Neural progenitor cell (in vitro differentiated cells): ENCODE measurements at regions not wholly inside any gene's neighbourhood (a gene's known extent, or its start where the extent isn't known, plus 50 kb on each side); places are given as distances from the start of the nearest gene placed in this dataset.

ENCODE experiments used
- EZH2phosphoT487 ChIP-seq: fragments of 200-600 bp; sonication (generic); IDR thresholded peaks from 2 replicates; pipeline ENCODE4 v1.6.1; 2017; ENCODE audit warnings: antibody characterized with exemption
- TF ChIP-seq, protein P1 (sequence below): fragments of 200-600 bp; sonication (generic); IDR thresholded peaks from 2 replicates; pipeline ENCODE4 v1.5.1; 2017; ENCODE audit warnings: antibody characterized with exemption, mild to moderate bottlenecking

DNA sequence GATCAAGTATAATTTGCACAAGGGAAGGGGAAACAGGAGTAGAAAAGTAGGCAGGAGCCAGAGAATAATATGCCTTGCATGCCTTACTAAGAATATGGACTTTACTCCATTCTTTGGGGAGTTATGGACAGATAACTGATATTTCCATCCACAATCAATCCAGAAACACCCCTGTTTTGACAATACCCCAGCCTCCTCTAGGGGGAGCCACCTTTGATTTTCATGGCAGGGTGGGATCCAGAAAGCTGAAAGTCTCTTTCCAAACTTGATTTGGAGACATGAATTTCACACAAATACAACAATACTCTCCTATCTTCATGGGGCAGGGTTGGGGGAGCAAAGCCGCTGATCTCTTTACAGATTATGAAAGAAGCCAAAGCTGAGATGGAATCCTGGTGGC is 404.1 kb downstream of the FOXA2 start:
- TF ChIP-seq EZH2phosphoT487, result no peak
- TF ChIP-seq, protein P1, sequence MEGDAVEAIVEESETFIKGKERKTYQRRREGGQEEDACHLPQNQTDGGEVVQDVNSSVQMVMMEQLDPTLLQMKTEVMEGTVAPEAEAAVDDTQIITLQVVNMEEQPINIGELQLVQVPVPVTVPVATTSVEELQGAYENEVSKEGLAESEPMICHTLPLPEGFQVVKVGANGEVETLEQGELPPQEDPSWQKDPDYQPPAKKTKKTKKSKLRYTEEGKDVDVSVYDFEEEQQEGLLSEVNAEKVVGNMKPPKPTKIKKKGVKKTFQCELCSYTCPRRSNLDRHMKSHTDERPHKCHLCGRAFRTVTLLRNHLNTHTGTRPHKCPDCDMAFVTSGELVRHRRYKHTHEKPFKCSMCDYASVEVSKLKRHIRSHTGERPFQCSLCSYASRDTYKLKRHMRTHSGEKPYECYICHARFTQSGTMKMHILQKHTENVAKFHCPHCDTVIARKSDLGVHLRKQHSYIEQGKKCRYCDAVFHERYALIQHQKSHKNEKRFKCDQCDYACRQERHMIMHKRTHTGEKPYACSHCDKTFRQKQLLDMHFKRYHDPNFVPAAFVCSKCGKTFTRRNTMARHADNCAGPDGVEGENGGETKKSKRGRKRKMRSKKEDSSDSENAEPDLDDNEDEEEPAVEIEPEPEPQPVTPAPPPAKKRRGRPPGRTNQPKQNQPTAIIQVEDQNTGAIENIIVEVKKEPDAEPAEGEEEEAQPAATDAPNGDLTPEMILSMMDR, result peak; percentile 73
